Neutrophil (primary cell): ENCODE measurements at regions not wholly inside any gene's neighbourhood (a gene's known extent, or its start where the extent isn't known, plus 50 kb on each side); places are given as distances from the start of the nearest gene placed in this dataset.

Source experiments
- H3K27ac ChIP-seq: fragments of 200-600 bp; sonication (generic); 2 replicates; pipeline ENCODE4 v1.5.1; 2016; ENCODE audit warnings: mild to moderate bottlenecking, moderate library complexity
- H3K27me3 ChIP-seq: fragments of 200-600 bp; sonication (generic); 2 replicates; pipeline ENCODE4 v1.6.0; 2016; ENCODE audit warnings: mild to moderate bottlenecking
- H3K36me3 ChIP-seq: fragments of 200-600 bp; sonication (generic); 2 replicates; pipeline ENCODE4 v1.5.1; 2017
- H3K4me1 ChIP-seq, 2 experiments: fragments of 200-600 bp in 1 of 2; sonication (generic) in 1 of 2; 1 replicate in 1 of 2; 2 replicates in 1 of 2; pipeline versions ENCODE4 v1.5.1 to v1.6.1; 2013 to 2016; ENCODE audit warnings: low read depth in 1 of 2, low read length in 1 of 2, mild to moderate bottlenecking in 1 of 2, moderate library complexity in 1 of 2; ENCODE audit not compliant: control insufficient read depth in 1 of 2, insufficient read depth in 1 of 2
- H3K4me3 ChIP-seq, 2 experiments: fragments of 200-600 bp in 1 of 2; sonication (generic) in 1 of 2; 1 replicate in 1 of 2; 2 replicates in 1 of 2; pipeline ENCODE4 v1.5.1; 2013 to 2016; ENCODE audit warnings: low read depth in 1 of 2, low read length in 1 of 2, mild to moderate bottlenecking in 1 of 2, moderate library complexity in 1 of 2
- H3K9me3 ChIP-seq: fragments of 200-600 bp; sonication (generic); 2 replicates; pipeline ENCODE4 v1.5.1; 2016
- TF ChIP-seq, protein P1 (sequence below): fragments of 200-600 bp; sonication (generic); IDR thresholded peaks from 2 replicates; pipeline ENCODE4 v1.5.1; 2016; ENCODE audit warnings: antibody characterized with exemption

DNA sequence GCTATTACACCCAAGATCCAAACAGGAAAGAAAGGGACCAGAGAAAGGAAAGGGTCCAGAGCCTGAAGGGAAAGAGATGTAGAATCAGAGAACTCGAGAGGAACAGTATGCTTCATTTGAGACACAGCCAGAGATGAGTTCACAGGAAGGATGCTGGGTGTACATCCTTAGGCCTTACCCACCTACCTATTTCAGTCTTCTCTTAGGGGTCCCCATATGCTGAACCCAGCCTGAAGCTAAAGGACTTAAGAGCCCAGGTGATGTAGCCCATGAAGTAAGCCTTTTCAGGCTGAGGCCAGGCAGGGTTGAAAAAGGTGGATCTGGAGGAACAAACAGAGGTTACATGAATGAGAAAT is 338.0 kb upstream of the KCNH8 start:
- TF ChIP-seq, protein P1, sequence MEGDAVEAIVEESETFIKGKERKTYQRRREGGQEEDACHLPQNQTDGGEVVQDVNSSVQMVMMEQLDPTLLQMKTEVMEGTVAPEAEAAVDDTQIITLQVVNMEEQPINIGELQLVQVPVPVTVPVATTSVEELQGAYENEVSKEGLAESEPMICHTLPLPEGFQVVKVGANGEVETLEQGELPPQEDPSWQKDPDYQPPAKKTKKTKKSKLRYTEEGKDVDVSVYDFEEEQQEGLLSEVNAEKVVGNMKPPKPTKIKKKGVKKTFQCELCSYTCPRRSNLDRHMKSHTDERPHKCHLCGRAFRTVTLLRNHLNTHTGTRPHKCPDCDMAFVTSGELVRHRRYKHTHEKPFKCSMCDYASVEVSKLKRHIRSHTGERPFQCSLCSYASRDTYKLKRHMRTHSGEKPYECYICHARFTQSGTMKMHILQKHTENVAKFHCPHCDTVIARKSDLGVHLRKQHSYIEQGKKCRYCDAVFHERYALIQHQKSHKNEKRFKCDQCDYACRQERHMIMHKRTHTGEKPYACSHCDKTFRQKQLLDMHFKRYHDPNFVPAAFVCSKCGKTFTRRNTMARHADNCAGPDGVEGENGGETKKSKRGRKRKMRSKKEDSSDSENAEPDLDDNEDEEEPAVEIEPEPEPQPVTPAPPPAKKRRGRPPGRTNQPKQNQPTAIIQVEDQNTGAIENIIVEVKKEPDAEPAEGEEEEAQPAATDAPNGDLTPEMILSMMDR, result no peak
- H3K27me3 ChIP-seq, result no peaks in the 10 kb centered on the region
- H3K9me3 ChIP-seq, result no peaks in the 10 kb centered on the region
- H3K4me1 ChIP-seq, result no peaks in the 10 kb centered on the region
- no peaks in the 10 kb centered on the region for H3K36me3 ChIP-seq
- no peak overlapping the region for H3K27ac ChIP-seq
- H3K4me3 ChIP-seq, result no peak overlapping the region

DNA sequence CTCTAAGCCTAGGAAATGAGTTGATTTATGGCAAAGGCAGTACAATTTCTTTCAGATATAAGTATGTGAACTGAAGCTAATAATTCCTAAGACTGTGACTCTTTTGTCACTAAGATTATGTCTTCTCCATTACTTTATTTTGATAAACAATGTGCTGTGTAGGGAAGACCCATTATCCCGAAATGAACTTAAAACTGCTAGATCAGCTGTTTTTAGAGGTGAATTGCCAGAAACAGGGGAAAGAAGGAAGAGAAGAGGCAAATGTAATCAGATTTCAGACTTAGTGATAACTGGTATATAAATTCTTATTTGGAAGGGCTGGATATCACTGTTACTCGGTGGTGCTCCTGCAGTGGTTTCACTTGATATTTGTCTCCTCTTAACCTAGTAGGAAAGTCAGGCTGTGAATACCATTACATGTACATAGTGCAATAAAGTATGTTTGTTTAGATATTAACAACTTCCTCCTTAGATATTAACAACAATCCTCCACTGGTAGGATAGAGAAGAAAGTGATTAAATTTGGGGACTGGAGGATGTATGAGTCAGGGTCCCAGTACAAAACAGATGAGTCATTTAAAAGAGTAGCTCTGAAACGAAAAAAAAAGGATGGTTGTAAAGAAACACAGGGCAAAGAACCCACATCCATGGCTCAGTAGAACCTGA is 338.5 kb upstream of the KCNH8 start:
- Histone ChIP-seq H3K27ac (no peak overlapping the region), H3K4me1 (no peaks in the 10 kb centered on the region), H3K9me3 (no peaks in the 10 kb centered on the region), H3K27me3 (no peaks in the 10 kb centered on the region), H3K4me3 (no peak overlapping the region), H3K36me3 (no peaks in the 10 kb centered on the region)
- TF ChIP-seq, protein P1, result no peak

DNA sequence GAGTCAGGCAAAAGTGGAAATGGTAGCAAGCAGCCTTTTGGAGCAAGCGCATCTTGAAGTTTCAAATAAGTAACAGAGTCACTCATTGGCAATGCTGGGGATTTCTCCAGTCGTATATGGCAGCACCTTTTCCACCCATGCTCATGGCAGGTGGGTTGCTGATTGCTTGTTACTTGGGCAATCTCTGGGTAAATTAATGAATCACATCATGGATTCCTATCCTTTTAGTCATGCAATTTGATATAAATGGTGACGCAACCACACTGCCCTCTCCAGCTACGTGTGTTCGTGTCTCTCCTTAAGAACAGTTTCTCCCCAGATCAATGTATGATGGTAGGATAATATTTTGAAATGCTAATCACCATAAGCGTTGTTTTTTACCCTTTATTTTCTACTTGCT is 339.9 kb upstream of the KCNH8 start:
- no peaks in the 10 kb centered on the region for H3K4me1 ChIP-seq
- no peaks in the 10 kb centered on the region for H3K27me3 ChIP-seq
- H3K36me3 ChIP-seq, result no peaks in the 10 kb centered on the region
- no peak overlapping the region for H3K27ac ChIP-seq
- TF ChIP-seq, protein P1, result no peak
- H3K9me3 ChIP-seq, result no peaks in the 10 kb centered on the region
- H3K4me3 ChIP-seq, result no peak overlapping the region

DNA sequence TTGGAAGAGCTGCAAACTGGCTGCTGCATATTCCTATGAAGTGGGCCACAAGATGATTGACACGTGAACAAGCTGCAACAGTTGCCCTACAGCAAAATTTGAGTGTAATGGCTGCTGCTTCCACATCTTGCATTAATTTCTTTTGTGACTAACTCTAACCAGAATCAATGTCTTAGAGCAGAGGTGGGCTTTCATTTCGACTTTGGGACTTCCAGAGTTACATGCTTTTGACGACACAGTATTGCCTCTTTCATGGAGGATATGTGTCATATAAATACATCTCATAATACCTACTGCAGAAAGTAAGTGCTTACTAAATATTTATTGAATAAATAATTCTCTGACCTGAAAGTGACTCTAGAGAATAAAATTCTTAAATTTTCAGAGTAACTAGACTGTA is 340.7 kb upstream of the KCNH8 start:
- no peaks in the 10 kb centered on the region for H3K27me3 ChIP-seq
- TF ChIP-seq, protein P1, result no peak
- H3K36me3 ChIP-seq, result no peaks in the 10 kb centered on the region
- H3K27ac ChIP-seq, result no peak overlapping the region
- H3K4me3 ChIP-seq, result no peak overlapping the region
- no peaks in the 10 kb centered on the region for H3K9me3 ChIP-seq
- H3K4me1 ChIP-seq, result no peaks in the 10 kb centered on the region

DNA sequence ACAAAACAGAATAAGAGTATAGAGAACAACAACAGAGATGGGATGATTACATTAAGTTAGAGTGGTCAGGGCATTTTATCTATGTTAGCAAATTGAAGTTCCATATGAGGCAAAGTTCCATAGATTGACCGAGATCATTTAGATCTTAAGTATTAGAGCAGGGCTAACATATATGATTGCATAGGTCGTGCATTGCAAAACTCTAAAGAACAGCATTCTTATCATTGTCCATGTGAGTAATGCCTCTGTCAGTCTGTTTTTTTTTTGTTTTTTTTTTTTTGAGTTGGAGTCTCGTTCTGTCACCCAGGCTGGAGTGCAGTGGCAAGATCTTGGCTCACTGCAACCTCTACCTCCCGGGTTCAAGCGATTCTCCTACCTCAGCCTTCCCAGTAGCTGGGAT is 341.7 kb upstream of the KCNH8 start:
- no peaks in the 10 kb centered on the region for H3K4me1 ChIP-seq
- no peaks in the 10 kb centered on the region for H3K27me3 ChIP-seq
- H3K27ac ChIP-seq, result no peak overlapping the region
- TF ChIP-seq, protein P1, result no peak
- H3K36me3 ChIP-seq, result no peaks in the 10 kb centered on the region
- no peaks in the 10 kb centered on the region for H3K9me3 ChIP-seq
- no peak overlapping the region for H3K4me3 ChIP-seq

DNA sequence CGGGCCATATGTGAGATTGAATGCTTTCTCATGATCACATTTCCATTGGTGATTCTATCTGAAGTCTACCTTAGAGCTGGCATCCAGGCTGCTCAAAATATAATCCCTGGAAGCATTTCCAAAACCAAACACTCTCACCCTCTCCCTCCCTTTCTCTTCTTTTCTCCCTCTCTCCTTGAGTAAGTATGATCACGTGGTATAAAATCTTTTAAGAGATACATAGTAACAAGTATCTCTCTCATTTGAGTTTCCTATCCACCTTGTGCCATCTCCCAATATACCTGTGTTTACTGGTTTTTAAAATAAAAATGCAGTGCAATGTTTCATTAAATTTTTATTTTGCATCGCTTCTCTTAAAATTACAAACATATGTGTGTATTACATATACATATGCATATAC is 350.9 kb upstream of the KCNH8 start:
- Histone ChIP-seq H3K27me3 (no peaks in the 10 kb centered on the region), H3K36me3 (no peaks in the 10 kb centered on the region), H3K4me1 (no peaks in the 10 kb centered on the region), H3K27ac (no peak overlapping the region), H3K4me3 (no peak overlapping the region), H3K9me3 (no peaks in the 10 kb centered on the region)
- TF ChIP-seq, protein P1, result no peak
